ENCODE measurements at regions not wholly inside any gene's neighbourhood (a gene's known extent, or its start where the extent isn't known, plus 50 kb on each side); places are given as distances from the start of the nearest gene placed in this dataset.

DNA sequence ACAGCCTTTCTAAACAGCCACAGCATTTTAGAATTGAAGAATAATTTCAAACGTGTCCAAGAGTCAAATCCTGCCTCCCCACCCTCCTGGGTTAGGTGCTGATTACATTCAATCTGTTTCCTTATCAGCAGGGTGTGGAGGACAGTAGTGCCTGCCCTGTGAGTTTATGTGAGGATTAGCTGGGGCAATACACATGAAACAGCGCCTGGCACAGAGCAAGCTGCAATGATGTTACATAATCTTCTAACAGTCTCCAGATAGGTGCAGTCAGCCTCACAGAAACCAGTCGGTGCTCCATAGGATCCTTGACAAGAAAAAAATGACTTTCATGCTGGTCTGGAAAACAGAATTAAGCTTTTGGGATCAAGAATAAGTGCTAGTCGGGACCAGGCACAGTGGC, 91.7 kb upstream of the ITGA6 start:
- H3K9ac ChIP-seq (ENCODE audit: low read depth, low read length) = no peak overlapping the region
- no peaks in the 10 kb centered on the region for H3K27me3 ChIP-seq (ENCODE audit: insufficient read depth, low read length)
- H3K4me3 ChIP-seq (ENCODE audit: low read length) = no peak overlapping the region
- peaks cover 4% of the 10 kb centered on the region for H3K4me1 ChIP-seq (ENCODE audit: insufficient read depth, low read length)
- no peaks in the 10 kb centered on the region for H3K9me3 ChIP-seq (ENCODE audit: insufficient read depth, low read depth, low read length)
- no peak overlapping the region for H3K27ac ChIP-seq (ENCODE audit: low read length)
- H3K36me3 ChIP-seq (ENCODE audit: insufficient read depth, low read depth, low read length) = no peaks in the 10 kb centered on the region

DNA sequence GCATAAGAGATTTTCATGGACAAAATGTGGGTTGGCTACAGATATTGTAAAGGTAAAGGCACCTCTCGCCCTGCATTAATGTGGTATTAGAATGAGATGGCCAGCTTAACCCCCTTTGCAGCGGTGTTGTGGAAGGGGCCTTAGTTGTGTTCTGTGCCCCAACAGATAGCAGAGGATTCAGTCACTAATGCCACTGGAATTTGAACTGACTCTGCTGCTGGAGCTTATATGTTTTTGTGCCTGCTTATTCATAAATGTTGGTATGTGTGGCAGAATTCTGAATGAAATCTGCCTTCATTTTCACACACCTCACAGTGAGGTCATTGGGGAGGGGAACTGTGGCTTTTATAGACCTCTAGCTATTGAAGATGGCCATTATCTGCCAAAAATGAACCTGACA, 90.7 kb upstream of the ITGA6 start:
- H3K4me3 ChIP-seq (ENCODE audit: low read length) = no peak overlapping the region
- H3K36me3 ChIP-seq (ENCODE audit: insufficient read depth, low read depth, low read length) = no peaks in the 10 kb centered on the region
- no peak overlapping the region for H3K9ac ChIP-seq (ENCODE audit: low read depth, low read length)
- peaks cover 4% of the 10 kb centered on the region for H3K4me1 ChIP-seq (ENCODE audit: insufficient read depth, low read length)
- no peak overlapping the region for H3K27ac ChIP-seq (ENCODE audit: low read length)
- H3K9me3 ChIP-seq (ENCODE audit: insufficient read depth, low read depth, low read length) = no peaks in the 10 kb centered on the region
- H3K27me3 ChIP-seq (ENCODE audit: insufficient read depth, low read length) = no peaks in the 10 kb centered on the region

DNA sequence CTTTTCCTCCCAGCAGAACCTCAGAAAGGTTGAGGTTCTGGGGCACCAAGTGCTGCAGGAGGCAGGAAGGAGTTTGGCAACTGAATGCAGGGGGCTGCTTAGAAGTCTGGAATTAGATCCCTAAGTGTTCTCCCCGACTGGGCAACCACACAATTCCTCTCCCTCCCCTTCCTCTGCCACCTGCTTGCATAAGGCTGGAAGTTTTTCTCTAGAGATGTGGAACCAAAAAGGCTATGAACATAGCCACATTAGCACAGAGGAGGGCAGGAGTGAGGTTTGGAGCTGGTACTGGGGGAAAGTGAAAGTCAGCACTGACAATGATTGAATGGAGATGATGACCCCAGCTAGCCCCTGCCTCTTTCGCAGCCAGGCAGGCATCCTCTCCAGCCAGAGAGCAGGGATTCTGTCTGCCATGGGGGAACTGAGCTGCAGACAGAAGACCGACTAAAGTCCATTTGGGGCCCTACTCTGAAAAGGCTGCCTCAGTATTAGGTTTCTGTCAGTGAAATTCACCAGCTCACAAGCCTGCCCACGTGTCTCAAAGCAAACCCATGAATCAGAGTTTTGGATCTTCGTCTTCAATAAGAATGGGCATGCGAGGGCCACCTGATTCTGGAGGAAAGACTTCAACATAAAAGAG, 87.9 kb upstream of the ITGA6 start:
- Histone ChIP-seq H3K9ac (ENCODE audit: low read depth, low read length) (no peak overlapping the region), H3K36me3 (ENCODE audit: insufficient read depth, low read depth, low read length) (no peaks in the 10 kb centered on the region), H3K4me1 (ENCODE audit: insufficient read depth, low read length) (peaks cover 4% of the 10 kb centered on the region)

DNA sequence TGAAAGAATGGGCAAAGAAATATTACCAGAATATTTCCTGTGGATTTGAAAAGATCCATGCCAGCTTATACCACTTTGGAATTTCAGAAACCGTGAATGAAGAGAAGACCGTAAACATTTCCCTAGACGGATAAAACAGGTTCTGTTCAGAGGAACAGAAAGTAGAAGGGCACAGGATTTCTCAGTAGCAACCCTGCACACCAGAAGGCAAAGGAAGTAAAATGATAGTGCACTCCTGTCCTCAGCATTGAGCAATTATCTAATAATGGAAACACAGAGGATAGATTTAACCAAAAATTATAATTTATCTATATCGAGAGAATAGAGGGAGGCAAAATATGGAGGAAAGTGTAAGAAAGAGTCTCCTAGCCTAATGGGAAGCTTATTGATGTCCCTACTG, 87.0 kb upstream of the ITGA6 start:
- Histone ChIP-seq H3K9ac (ENCODE audit: low read depth, low read length) (no peak overlapping the region), H3K9me3 (ENCODE audit: insufficient read depth, low read depth, low read length) (peaks cover 8% of the 10 kb centered on the region), H3K4me1 (ENCODE audit: insufficient read depth, low read length) (peaks cover 4% of the 10 kb centered on the region), H3K36me3 (ENCODE audit: insufficient read depth, low read depth, low read length) (no peaks in the 10 kb centered on the region), H3K4me3 (ENCODE audit: low read length) (no peak overlapping the region), H3K27ac (ENCODE audit: low read length) (no peak overlapping the region), H3K27me3 (ENCODE audit: insufficient read depth, low read length) (no peaks in the 10 kb centered on the region)

More for the DNA sequence above, 87.9 kb upstream of the ITGA6 start:
- H3K9me3 ChIP-seq (ENCODE audit: insufficient read depth, low read depth, low read length) = peaks cover 8% of the 10 kb centered on the region
- no peaks in the 10 kb centered on the region for H3K27me3 ChIP-seq (ENCODE audit: insufficient read depth, low read length)
- no peak overlapping the region for H3K4me3 ChIP-seq (ENCODE audit: low read length)
- no peak overlapping the region for H3K27ac ChIP-seq (ENCODE audit: low read length)

DNA sequence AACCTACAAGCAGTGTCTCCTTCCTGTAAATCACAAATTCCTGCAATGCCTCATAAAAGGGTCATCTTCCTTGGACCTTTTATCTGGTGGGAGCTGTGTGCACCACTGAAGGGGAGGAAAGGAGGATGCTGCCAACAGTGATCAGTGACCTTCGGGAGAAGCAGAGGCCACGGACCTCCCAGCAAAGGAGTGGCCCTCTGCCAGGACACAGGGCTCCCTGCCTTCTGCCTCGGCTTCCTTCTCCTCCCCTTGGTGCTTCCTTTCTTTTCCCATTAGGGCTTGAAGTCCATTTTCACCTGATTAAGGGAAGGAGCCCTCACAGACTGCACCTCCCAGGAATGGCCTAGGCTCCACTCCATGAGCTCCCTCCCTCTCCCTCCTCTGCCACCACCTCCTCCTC, 85.3 kb upstream of the ITGA6 start:
- no peak overlapping the region for H3K4me3 ChIP-seq (ENCODE audit: low read length)
- peaks cover 8% of the 10 kb centered on the region for H3K9me3 ChIP-seq (ENCODE audit: insufficient read depth, low read depth, low read length)
- no peaks in the 10 kb centered on the region for H3K27me3 ChIP-seq (ENCODE audit: insufficient read depth, low read length)
- H3K27ac ChIP-seq (ENCODE audit: low read length) = no peak overlapping the region
- H3K4me1 ChIP-seq (ENCODE audit: insufficient read depth, low read length) = peaks cover 4% of the 10 kb centered on the region
- H3K9ac ChIP-seq (ENCODE audit: low read depth, low read length) = no peak overlapping the region
- no peaks in the 10 kb centered on the region for H3K36me3 ChIP-seq (ENCODE audit: insufficient read depth, low read depth, low read length)

DNA sequence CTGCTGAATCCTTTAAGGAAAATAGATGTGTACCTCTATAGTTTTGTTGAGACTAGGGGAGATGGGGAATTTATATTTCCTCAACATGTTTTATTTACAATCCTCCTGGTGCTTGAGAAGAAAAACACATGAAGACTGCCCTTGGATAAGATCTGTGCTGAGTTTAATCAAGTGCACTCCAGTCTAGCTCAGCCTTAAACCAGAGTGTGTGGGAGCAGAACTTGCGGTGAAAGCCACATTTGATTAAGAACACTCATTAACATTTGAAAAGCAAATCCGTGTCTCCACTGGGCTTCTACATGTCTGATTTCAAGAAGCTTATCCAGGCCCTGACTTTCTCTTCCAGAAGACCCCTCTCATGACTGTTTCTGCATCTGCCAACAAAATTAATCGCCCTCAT, 84.8 kb upstream of the ITGA6 start:
- Histone ChIP-seq H3K4me3 (ENCODE audit: low read length) (no peak overlapping the region), H3K27ac (ENCODE audit: low read length) (no peak overlapping the region), H3K9ac (ENCODE audit: low read depth, low read length) (no peak overlapping the region), H3K36me3 (ENCODE audit: insufficient read depth, low read depth, low read length) (no peaks in the 10 kb centered on the region), H3K9me3 (ENCODE audit: insufficient read depth, low read depth, low read length) (peaks cover 8% of the 10 kb centered on the region), H3K4me1 (ENCODE audit: insufficient read depth, low read length) (peaks cover 4% of the 10 kb centered on the region), H3K27me3 (ENCODE audit: insufficient read depth, low read length) (no peaks in the 10 kb centered on the region)

DNA sequence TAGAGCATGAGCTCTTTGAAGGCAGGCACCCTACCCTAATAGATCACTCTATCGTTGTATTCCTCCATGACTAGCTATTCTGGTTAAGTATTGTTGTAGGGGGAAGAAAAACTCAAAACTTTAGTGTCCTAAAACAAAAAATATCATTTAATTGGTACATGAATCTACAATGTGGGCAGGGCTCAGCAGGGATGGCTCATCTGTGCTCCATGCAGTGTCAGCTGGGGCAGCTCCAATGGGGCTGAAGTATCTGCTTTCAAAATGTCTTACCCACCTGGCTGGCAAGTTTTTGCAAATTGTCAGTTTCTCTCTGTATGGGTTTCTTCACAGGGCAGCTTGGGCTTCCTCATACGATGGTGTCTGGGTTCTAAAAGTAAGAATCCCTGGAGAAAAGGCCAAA, 83.2 kb upstream of the ITGA6 start:
- no peak overlapping the region for H3K27ac ChIP-seq (ENCODE audit: low read length)
- H3K9me3 ChIP-seq (ENCODE audit: insufficient read depth, low read depth, low read length) = peaks cover 8% of the 10 kb centered on the region
- peaks cover 4% of the 10 kb centered on the region for H3K4me1 ChIP-seq (ENCODE audit: insufficient read depth, low read length)
- no peaks in the 10 kb centered on the region for H3K36me3 ChIP-seq (ENCODE audit: insufficient read depth, low read depth, low read length)
- H3K4me3 ChIP-seq (ENCODE audit: low read length) = no peak overlapping the region
- no peak overlapping the region for H3K9ac ChIP-seq (ENCODE audit: low read depth, low read length)
- no peaks in the 10 kb centered on the region for H3K27me3 ChIP-seq (ENCODE audit: insufficient read depth, low read length)

DNA sequence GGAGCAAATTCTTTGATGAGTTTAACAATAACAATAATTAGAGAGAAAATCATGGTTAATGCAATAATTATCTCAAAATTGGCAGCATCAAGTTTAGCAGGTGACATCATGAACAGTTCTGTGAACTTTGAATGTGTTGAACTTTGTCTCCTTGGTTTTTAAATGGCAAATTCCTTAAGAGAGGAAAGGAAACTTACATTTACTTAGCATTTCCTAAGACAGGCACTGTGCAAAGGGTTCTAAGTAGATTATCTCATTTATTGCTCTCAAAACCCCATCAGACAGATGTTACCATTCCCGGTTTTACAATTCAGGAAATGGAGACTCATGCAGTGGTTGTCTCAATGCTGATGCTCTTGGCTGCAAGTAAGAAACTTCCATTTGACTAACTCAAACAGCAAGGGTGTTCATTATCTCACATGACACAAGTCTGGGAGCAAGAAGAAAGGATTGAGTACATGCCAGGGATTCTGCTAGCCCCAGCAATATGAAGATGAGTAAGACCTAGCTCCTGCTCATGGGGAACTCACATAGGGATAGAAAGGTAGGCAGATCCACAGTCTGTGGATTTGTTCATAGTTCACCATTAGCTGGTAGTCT, 81.3 kb upstream of the ITGA6 start:
- peaks cover 8% of the 10 kb centered on the region for H3K9me3 ChIP-seq (ENCODE audit: insufficient read depth, low read depth, low read length)
- H3K4me3 ChIP-seq (ENCODE audit: low read length) = no peak overlapping the region
- H3K36me3 ChIP-seq (ENCODE audit: insufficient read depth, low read depth, low read length) = no peaks in the 10 kb centered on the region
- no peaks in the 10 kb centered on the region; the same call in 1 of the 2 replicates for H3K4me1 ChIP-seq (ENCODE audit: insufficient read depth, low read length)
- no peaks in the 10 kb centered on the region for H3K27me3 ChIP-seq (ENCODE audit: insufficient read depth, low read length)
- H3K9ac ChIP-seq (ENCODE audit: low read depth, low read length) = no peak overlapping the region
- H3K27ac ChIP-seq (ENCODE audit: low read length) = no peak overlapping the region

DNA sequence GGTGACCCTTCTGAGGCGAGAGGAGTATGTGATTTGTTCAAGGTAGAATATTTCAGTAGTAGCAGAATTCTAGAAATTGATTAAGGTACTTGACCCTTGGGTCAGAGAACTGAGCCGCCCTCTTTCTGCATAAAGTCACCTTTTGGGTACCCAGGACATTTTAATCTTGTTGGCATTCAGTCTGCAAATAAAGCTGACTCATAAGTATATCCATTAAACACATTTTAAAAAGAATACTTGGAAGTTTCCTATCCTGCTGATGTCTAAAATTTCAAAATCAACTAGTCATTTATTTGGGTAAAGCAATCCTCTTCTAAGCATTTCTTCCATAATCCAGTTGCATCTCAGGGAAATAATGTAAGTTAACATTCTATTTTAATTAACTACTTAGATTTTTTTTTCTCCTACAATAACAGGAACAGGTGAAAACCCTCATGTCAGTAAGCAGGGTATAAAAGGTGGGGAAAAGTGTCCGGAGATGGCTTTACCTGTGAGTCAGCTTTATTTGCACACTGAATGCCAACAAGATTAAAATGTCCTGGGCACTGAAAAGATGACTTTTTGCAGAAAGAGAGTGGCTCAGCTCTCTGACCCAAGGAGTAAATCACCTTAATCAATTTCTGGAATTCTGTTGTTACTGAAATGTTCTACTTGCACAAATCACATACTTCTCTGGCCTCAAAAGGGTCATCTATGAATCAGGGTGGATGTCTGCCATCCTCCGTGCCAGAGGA, 78.7 kb upstream of the ITGA6 start:
- Histone ChIP-seq H3K4me1 (ENCODE audit: insufficient read depth, low read length) (no peaks in the 10 kb centered on the region), H3K36me3 (ENCODE audit: insufficient read depth, low read depth, low read length) (no peaks in the 10 kb centered on the region), H3K4me3 (ENCODE audit: low read length) (no peak overlapping the region), H3K27me3 (ENCODE audit: insufficient read depth, low read length) (no peaks in the 10 kb centered on the region), H3K27ac (ENCODE audit: low read length) (no peak overlapping the region), H3K9me3 (ENCODE audit: insufficient read depth, low read depth, low read length) (peaks cover 7% of the 10 kb centered on the region), H3K9ac (ENCODE audit: low read depth, low read length) (no peak overlapping the region)

DNA sequence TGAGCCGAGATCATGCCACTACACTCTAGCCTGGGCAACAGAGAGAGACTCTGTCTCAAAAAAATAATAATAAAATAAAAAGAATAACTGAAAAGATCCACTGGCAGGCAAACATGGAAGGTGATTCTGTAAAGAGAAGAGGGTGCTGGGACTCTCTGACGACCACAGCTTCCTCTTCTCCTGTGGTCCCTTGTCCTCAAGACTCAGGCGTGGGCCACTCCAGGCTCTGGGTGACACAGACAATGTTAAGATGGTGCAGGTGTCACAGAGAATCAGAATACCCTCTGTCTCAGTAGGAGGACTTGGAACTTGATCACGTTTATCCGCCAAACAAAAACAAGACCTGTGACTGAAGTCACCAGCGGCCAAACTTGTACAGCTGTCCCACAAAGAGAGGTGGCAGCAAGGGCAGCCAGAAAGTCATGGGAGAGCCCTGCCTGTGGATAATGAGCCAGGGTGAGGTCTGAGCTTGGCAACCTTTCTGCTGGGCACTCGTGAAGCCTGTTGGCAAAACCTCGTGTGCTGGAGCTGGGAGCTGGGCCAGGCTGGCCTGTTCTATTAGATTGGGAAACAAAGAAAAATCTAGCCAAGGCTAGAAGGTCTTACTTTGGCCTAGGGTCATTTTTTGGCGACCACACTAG, 76.4 kb upstream of the ITGA6 start:
- Histone ChIP-seq H3K4me3 (ENCODE audit: low read length) (no peak overlapping the region), H3K9me3 (ENCODE audit: insufficient read depth, low read depth, low read length) (no peaks in the 10 kb centered on the region), H3K27me3 (ENCODE audit: insufficient read depth, low read length) (no peaks in the 10 kb centered on the region), H3K27ac (ENCODE audit: low read length) (no peak overlapping the region), H3K36me3 (ENCODE audit: insufficient read depth, low read depth, low read length) (no peaks in the 10 kb centered on the region), H3K4me1 (ENCODE audit: insufficient read depth, low read length) (no peaks in the 10 kb centered on the region), H3K9ac (ENCODE audit: low read depth, low read length) (no peak overlapping the region)

DNA sequence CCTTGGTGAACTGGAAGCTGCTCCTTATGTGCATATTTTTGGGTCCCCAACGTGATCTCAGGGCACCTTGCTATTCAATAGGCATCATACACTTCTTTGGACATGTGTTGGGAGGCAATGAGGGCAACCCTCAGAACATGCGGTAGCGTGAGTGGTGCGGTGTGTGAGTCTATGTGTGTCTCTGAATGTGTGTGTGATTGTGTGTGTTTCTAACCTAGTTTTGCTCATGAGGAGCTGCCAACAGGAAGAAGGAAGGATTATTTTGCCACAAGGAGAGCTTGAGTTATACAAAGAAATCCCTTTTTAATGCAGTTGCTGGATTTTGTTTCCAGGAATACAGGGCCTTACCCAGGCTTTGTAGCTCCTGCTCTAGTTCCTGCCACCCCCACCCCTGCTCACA, 75.8 kb upstream of the ITGA6 start:
- no peak overlapping the region for H3K4me3 ChIP-seq (ENCODE audit: low read length)
- no peaks in the 10 kb centered on the region for H3K36me3 ChIP-seq (ENCODE audit: insufficient read depth, low read depth, low read length)
- no peaks in the 10 kb centered on the region for H3K9me3 ChIP-seq (ENCODE audit: insufficient read depth, low read depth, low read length)
- no peaks in the 10 kb centered on the region for H3K27me3 ChIP-seq (ENCODE audit: insufficient read depth, low read length)
- H3K9ac ChIP-seq (ENCODE audit: low read depth, low read length) = no peak overlapping the region
- H3K27ac ChIP-seq (ENCODE audit: low read length) = no peak overlapping the region
- H3K4me1 ChIP-seq (ENCODE audit: insufficient read depth, low read length) = no peaks in the 10 kb centered on the region

DNA sequence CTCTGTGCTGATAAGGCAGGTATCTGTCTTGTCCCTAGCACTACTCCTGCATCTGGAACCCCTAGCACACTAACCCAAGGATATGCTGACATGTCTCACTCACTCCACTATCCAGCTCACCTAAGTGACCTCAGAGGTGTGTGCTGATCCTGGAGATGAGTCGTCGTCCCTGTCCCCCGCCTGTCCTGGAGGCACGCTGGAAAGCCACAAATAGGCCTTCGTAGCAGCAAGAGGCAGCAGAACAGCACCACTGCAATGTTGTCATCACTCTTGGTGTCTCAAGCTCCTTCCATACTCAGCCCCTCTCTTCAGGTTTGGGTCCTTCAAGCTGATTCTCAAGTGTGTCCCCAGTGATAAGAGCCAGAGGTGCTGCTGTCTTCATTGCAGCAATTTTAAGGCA, 73.0 kb upstream of the ITGA6 start:
- Histone ChIP-seq H3K9ac (ENCODE audit: low read depth, low read length) (no peak overlapping the region), H3K27me3 (ENCODE audit: insufficient read depth, low read length) (no peaks in the 10 kb centered on the region), H3K4me3 (ENCODE audit: low read length) (no peak overlapping the region), H3K36me3 (ENCODE audit: insufficient read depth, low read depth, low read length) (no peaks in the 10 kb centered on the region), H3K27ac (ENCODE audit: low read length) (no peak overlapping the region), H3K4me1 (ENCODE audit: insufficient read depth, low read length) (no peaks in the 10 kb centered on the region; the same call in 1 of the 2 replicates), H3K9me3 (ENCODE audit: insufficient read depth, low read depth, low read length) (no peaks in the 10 kb centered on the region)
